Effector CD8-positive, alpha-beta T cell (primary cell): ENCODE measurements at regions not wholly inside any gene's neighbourhood (a gene's known extent, or its start where the extent isn't known, plus 50 kb on each side); places are given as distances from the start of the nearest gene placed in this dataset.

Source experiments
- DNase-seq: peaks from one replicate; lab custom pipeline; 2025; lab: John Stamatoyannopoulos, UW

GRCh38 chr4:77367638-77368037, 210.6 kb downstream of the CCNG2 start:
- DNase-seq, result no peak

- DNase-seq, result no peak
Observed at GRCh38 chr4:77372375-77372774, 215.4 kb downstream of the CCNG2 start.

GRCh38 chr4:77375866-77376607, 219.0 kb downstream of the CCNG2 start:
- no peak for DNase-seq

- no peak for DNase-seq
Observed at GRCh38 chr4:77376788-77377460, 219.9 kb downstream of the CCNG2 start.

- no peak for DNase-seq
Observed at GRCh38 chr4:77384094-77384493, 221.5 kb upstream of the CXCL13 start.

GRCh38 chr4:77385124-77385969, 220.3 kb upstream of the CXCL13 start:
- DNase-seq, result no peak

- no peak for DNase-seq
Observed at GRCh38 chr4:77393996-77394395, 211.6 kb upstream of the CXCL13 start.

GRCh38 chr4:77395481-77395880, 210.1 kb upstream of the CXCL13 start:
- no peak for DNase-seq

GRCh38 chr4:77398256-77398655, 207.4 kb upstream of the CXCL13 start:
- no peak for DNase-seq

GRCh38 chr4:77399831-77400230, 205.8 kb upstream of the CXCL13 start:
- no peak for DNase-seq

GRCh38 chr4:77413766-77414165, 191.9 kb upstream of the CXCL13 start:
- DNase-seq, result no peak

- DNase-seq, result no peak
Observed at GRCh38 chr4:77415689-77416088, 189.9 kb upstream of the CXCL13 start.

- DNase-seq, result no peak
Observed at GRCh38 chr4:77418333-77418732, 187.3 kb upstream of the CXCL13 start.

- DNase-seq, result no peak
Observed at GRCh38 chr4:77430847-77431246, 174.8 kb upstream of the CXCL13 start.

- no peak for DNase-seq
Observed at GRCh38 chr4:77431546-77431945, 174.1 kb upstream of the CXCL13 start.

- no peak for DNase-seq
Observed at GRCh38 chr4:77432717-77433417, 172.8 kb upstream of the CXCL13 start.

- DNase-seq, result no peak
Observed at GRCh38 chr4:77433418-77433733, 172.2 kb upstream of the CXCL13 start.

- no peak for DNase-seq
Observed at GRCh38 chr4:77434299-77435092, 171.1 kb upstream of the CXCL13 start.

GRCh38 chr4:77437079-77437478, 168.5 kb upstream of the CXCL13 start:
- no peak for DNase-seq

- no peak for DNase-seq
Observed at GRCh38 chr4:77438549-77438948, 167.1 kb upstream of the CXCL13 start.

GRCh38 chr4:77443941-77444340, 161.7 kb upstream of the CXCL13 start:
- DNase-seq, result no peak
